Panc1 (cell line): ENCODE measurements at regions not wholly inside any gene's neighbourhood (a gene's known extent, or its start where the extent isn't known, plus 50 kb on each side); places are given as distances from the start of the nearest gene placed in this dataset.

ENCODE experiments used
- POLR2AphosphoS5 ChIP-seq: IDR thresholded peaks from 2 replicates; pipeline ENCODE4 v1.6.1; 2012; ENCODE audit warnings: mild to moderate bottlenecking, low read depth, low read length, moderate library complexity
- REST ChIP-seq, 2 experiments: IDR thresholded peaks; 2 replicates each; pipeline ENCODE4 v1.6.1; 2011 to 2012; ENCODE audit warnings: low read depth in 2 of 2, control low read depth in 1 of 2, low read length in 1 of 2, mild to moderate bottlenecking in 1 of 2, moderate library complexity in 1 of 2; ENCODE audit not compliant: insufficient read depth in 1 of 2
- TF ChIP-seq, protein P1 (sequence below): fragments of 450-650 bp; IDR thresholded peaks from 2 replicates; pipeline ENCODE4 v1.5.1; 2017; ENCODE audit warnings: mild to moderate bottlenecking

GRCh38 chr3:161818106-161818505 lies 321.5 kb downstream of the OTOL1 start:
- TF ChIP-seq REST (IDR thresholded peaks at IDR 0.05; ENCODE audit: insufficient read depth in 1 of 2, low read depth in 2 of 2, low read length in 1 of 2) (no peak), POLR2AphosphoS5 (no peak)
- TF ChIP-seq, protein P1, sequence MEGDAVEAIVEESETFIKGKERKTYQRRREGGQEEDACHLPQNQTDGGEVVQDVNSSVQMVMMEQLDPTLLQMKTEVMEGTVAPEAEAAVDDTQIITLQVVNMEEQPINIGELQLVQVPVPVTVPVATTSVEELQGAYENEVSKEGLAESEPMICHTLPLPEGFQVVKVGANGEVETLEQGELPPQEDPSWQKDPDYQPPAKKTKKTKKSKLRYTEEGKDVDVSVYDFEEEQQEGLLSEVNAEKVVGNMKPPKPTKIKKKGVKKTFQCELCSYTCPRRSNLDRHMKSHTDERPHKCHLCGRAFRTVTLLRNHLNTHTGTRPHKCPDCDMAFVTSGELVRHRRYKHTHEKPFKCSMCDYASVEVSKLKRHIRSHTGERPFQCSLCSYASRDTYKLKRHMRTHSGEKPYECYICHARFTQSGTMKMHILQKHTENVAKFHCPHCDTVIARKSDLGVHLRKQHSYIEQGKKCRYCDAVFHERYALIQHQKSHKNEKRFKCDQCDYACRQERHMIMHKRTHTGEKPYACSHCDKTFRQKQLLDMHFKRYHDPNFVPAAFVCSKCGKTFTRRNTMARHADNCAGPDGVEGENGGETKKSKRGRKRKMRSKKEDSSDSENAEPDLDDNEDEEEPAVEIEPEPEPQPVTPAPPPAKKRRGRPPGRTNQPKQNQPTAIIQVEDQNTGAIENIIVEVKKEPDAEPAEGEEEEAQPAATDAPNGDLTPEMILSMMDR = no peak
